ENCODE measurements at regions not wholly inside any gene's neighbourhood (a gene's known extent, or its start where the extent isn't known, plus 50 kb on each side); places are given as distances from the start of the nearest gene placed in this dataset.

- H3K9me2 ChIP-seq (ENCODE audit: low read depth, low read length) = no peaks in the 10 kb centered on the region
- no peak overlapping the region for H3K27ac ChIP-seq (ENCODE audit: low read depth, low read length, poor library complexity, severe bottlenecking)
- TF ChIP-seq CTCF (IDR thresholded peaks at IDR 0.05; ENCODE audit: low read length) (no peak), EZH2 (IDR thresholded peaks at IDR 0.05; ENCODE audit: borderline replicate concordance, low read length) (no peak)
- no peaks in the 10 kb centered on the region for H3K4me1 ChIP-seq (ENCODE audit: insufficient read depth, low read length, severe bottlenecking)
- no peak overlapping the region for H3K4me2 ChIP-seq (ENCODE audit: low read length)
- H4K20me1 ChIP-seq (ENCODE audit: insufficient read depth, low read length) = no peaks in the 10 kb centered on the region
- H3K36me3 ChIP-seq (ENCODE audit: insufficient read depth, low read length) = no peaks in the 10 kb centered on the region; the same call in 1 of the 2 replicates
- no peaks in the 10 kb centered on the region for H3K79me2 ChIP-seq (ENCODE audit: insufficient read depth, low read length)
- no peak overlapping the region for H3K9ac ChIP-seq (ENCODE audit: low read length)
- H3K9me3 ChIP-seq (ENCODE audit: low read length) = no peaks in the 10 kb centered on the region
- H3K4me3 ChIP-seq (ENCODE audit: low read depth, low read length, poor library complexity, severe bottlenecking) = no peak overlapping the region
- no peaks in the 10 kb centered on the region for H3F3A ChIP-seq (ENCODE audit: insufficient read depth, low read length)
- peaks cover 7% of the 10 kb centered on the region for H3K27me3 ChIP-seq (ENCODE audit: insufficient read depth, low read length)
- H2AFZ ChIP-seq (ENCODE audit: low read length) = no peak overlapping the region
These were observed 262.0 kb downstream of the BMP7 start for GRCh38 chr20:57004416-57004815.

- no peak for TF ChIP-seq EZH2 (IDR thresholded peaks at IDR 0.05; ENCODE audit: borderline replicate concordance, low read length)
- no peak for TF ChIP-seq CTCF (IDR thresholded peaks at IDR 0.05; ENCODE audit: low read length)
- no peaks in the 10 kb centered on the region for H3K27me3 ChIP-seq (ENCODE audit: insufficient read depth, low read length)
- no peak overlapping the region for H3K4me2 ChIP-seq (ENCODE audit: low read length)
- H3K9me2 ChIP-seq (ENCODE audit: low read depth, low read length) = no peaks in the 10 kb centered on the region
- H2AFZ ChIP-seq (ENCODE audit: low read length) = no peak overlapping the region
- no peak overlapping the region for H3K9ac ChIP-seq (ENCODE audit: low read length)
- no peaks in the 10 kb centered on the region for H3K9me3 ChIP-seq (ENCODE audit: low read length)
- H3F3A ChIP-seq (ENCODE audit: insufficient read depth, low read length) = no peaks in the 10 kb centered on the region
- no peak overlapping the region for H3K4me3 ChIP-seq (ENCODE audit: low read depth, low read length, poor library complexity, severe bottlenecking)
- H3K27ac ChIP-seq (ENCODE audit: low read depth, low read length, poor library complexity, severe bottlenecking) = no peak overlapping the region
- no peaks in the 10 kb centered on the region for H3K4me1 ChIP-seq (ENCODE audit: insufficient read depth, low read length, severe bottlenecking)
- H3K36me3 ChIP-seq (ENCODE audit: insufficient read depth, low read length) = no peaks in the 10 kb centered on the region
- H3K79me2 ChIP-seq (ENCODE audit: insufficient read depth, low read length) = no peaks in the 10 kb centered on the region
- no peaks in the 10 kb centered on the region for H4K20me1 ChIP-seq (ENCODE audit: insufficient read depth, low read length)
These were observed 261.2 kb downstream of the BMP7 start for GRCh38 chr20:57004951-57005933.

- Histone ChIP-seq H3K27me3 (ENCODE audit: insufficient read depth, low read length) (no peaks in the 10 kb centered on the region; the same call in 1 of the 2 replicates), H2AFZ (ENCODE audit: low read length) (no peak overlapping the region), H3K27ac (ENCODE audit: low read depth, low read length, poor library complexity, severe bottlenecking) (no peak overlapping the region)
These were observed 259.9 kb downstream of the BMP7 start for GRCh38 chr20:57006411-57007170.

More at GRCh38 chr20:57006411-57007170, 259.9 kb downstream of the BMP7 start:
- no peaks in the 10 kb centered on the region for H3K9me3 ChIP-seq (ENCODE audit: low read length)
- no peak overlapping the region for H3K9ac ChIP-seq (ENCODE audit: low read length)
- no peaks in the 10 kb centered on the region for H3K36me3 ChIP-seq (ENCODE audit: insufficient read depth, low read length)
- H3K4me2 ChIP-seq (ENCODE audit: low read length) = no peak overlapping the region
- no peaks in the 10 kb centered on the region for H3K9me2 ChIP-seq (ENCODE audit: low read depth, low read length)
- no peak for TF ChIP-seq EZH2 (IDR thresholded peaks at IDR 0.05; ENCODE audit: borderline replicate concordance, low read length)
- no peak for TF ChIP-seq CTCF (IDR thresholded peaks at IDR 0.05; ENCODE audit: low read length)
- H3K4me3 ChIP-seq (ENCODE audit: low read depth, low read length, poor library complexity, severe bottlenecking) = no peak overlapping the region
- H3K4me1 ChIP-seq (ENCODE audit: insufficient read depth, low read length, severe bottlenecking) = no peaks in the 10 kb centered on the region
- H3K79me2 ChIP-seq (ENCODE audit: insufficient read depth, low read length) = no peaks in the 10 kb centered on the region
- no peaks in the 10 kb centered on the region for H3F3A ChIP-seq (ENCODE audit: insufficient read depth, low read length)
- no peaks in the 10 kb centered on the region for H4K20me1 ChIP-seq (ENCODE audit: insufficient read depth, low read length)
